ENCODE measurements at regions not wholly inside any gene's neighbourhood (a gene's known extent, or its start where the extent isn't known, plus 50 kb on each side); places are given as distances from the start of the nearest gene placed in this dataset.

- peak; percentile 53 for TF ChIP-seq POLR2AphosphoS5 (IDR thresholded peaks at IDR 0.05; ENCODE audit: low read depth, low read length)
- TF ChIP-seq CTCF (IDR thresholded peaks at IDR 0.05): no peak
- no peak for TF ChIP-seq SIN3A (IDR thresholded peaks at IDR 0.05; ENCODE audit: borderline replicate concordance, low read depth, low read length)
- no peak for TF ChIP-seq NFIC (IDR thresholded peaks at IDR 0.05; ENCODE audit: borderline replicate concordance)
- no peak for TF ChIP-seq NRF1 (IDR thresholded peaks at IDR 0.05; ENCODE audit: low read depth, low read length)
- TF ChIP-seq EP300 (IDR thresholded peaks at IDR 0.05; ENCODE audit: borderline replicate concordance in 1 of 2, low read depth in 1 of 2, low read length in 1 of 2): 0 out of 4 replicates have a peak, but pooled peaks of 1 of the 2 experiments have one; percentile 12
- TF ChIP-seq JUND (IDR thresholded peaks at IDR 0.05): no peak
- no peak for TF ChIP-seq EZH2phosphoT487 (IDR thresholded peaks at IDR 0.05; ENCODE audit: borderline replicate concordance, low read depth)
- TF ChIP-seq ELF1 (IDR thresholded peaks at IDR 0.05): peak; percentile 62
Measured at GRCh38 chr14:101230161-101230850, 326.8 kb upstream of the RTL1 start.

All from SK-N-SH (cell line).